GM12878 (cell line): ENCODE measurements at regions not wholly inside any gene's neighbourhood (a gene's known extent, or its start where the extent isn't known, plus 50 kb on each side); places are given as distances from the start of the nearest gene placed in this dataset.

Experiments
- ATAC-seq: fragments of 200-7000 bp; cut with Tn5 transposase; 3 replicates; pipeline ENCODE4 v1.9.1; 2020; ENCODE audit warnings: mild to moderate bottlenecking, moderate library complexity
- BruUV-seq: library from RNA; stranded (reverse); fragments of 400-500 nt; replicated peaks from 2 replicates; lab custom pipeline; 2021; lab: Mats Ljungman, UMichigan
- CTCF ChIA-PET: fragments of 300-600 bp; sonication (Branson Sonifier 250); formaldehyde crosslinking; extraction: SDS; loops from one replicate; lab custom pipeline; 2021; ENCODE audit warnings: inconsistent platforms; lab: Yijun Ruan, JAX
- POLR2A ChIA-PET: fragments of 350-600 bp; formaldehyde crosslinking; extraction: SDS; loops from one replicate; lab custom pipeline; 2021; ENCODE audit warnings: inconsistent platforms; lab: Charles Lee
- RAD21 ChIA-PET: fragments of 300-600 bp; sonication (Branson Sonifier 250); formaldehyde crosslinking; loops from one replicate; lab custom pipeline; 2023; ENCODE audit warnings: antibody characterized with exemption; ENCODE audit not compliant: unreplicated experiment; lab: Charles Lee
- SMC1A ChIA-PET: fragments of 300-600 bp; sonication (Branson Sonifier 250); formaldehyde crosslinking; loops from one replicate; lab custom pipeline; 2023; ENCODE audit not compliant: unreplicated experiment, uncharacterized antibody; lab: Charles Lee
- DNase-seq: peaks from one replicate; pipeline ENCODE4 v3.0.0-alpha.2; 2011; ENCODE audit warnings: low read depth, low spot score
- FAIRE-seq: peaks from 3 replicates; lab custom pipeline; 2011; peaks lifted over from hg19 to GRCh38; lab: Jason Lieb, UNC
- H2AFZ ChIP-seq: 2 replicates; pipeline ENCODE4 v1.6.0; 2011; ENCODE audit warnings: low read depth, low read length, control low read depth; ENCODE audit not compliant: control insufficient read depth
- H3K27ac ChIP-seq: 2 replicates; pipeline ENCODE4 v1.5.1; 2011; ENCODE audit warnings: control low read depth; ENCODE audit not compliant: control insufficient read depth, insufficient read depth
- H3K27me3 ChIP-seq, 2 experiments: replicated peaks in 1 of 2; 2 replicates each; pipeline versions ENCODE4 v1.6.0 to v1.6.1; 2011; ENCODE audit warnings: low read length in 1 of 2; ENCODE audit not compliant: control insufficient read depth in 2 of 2, insufficient read depth in 2 of 2
- H3K36me3 ChIP-seq, 2 experiments: 2 replicates each; pipeline ENCODE4 v1.5.1; 2011; ENCODE audit warnings: low read length in 1 of 2; ENCODE audit not compliant: control insufficient read depth in 2 of 2, insufficient read depth in 2 of 2
- H3K4me1 ChIP-seq: 2 replicates; pipeline ENCODE4 v1.6.1; 2011; ENCODE audit warnings: mild to moderate bottlenecking, low read length, moderate library complexity, mixed read lengths; ENCODE audit not compliant: control insufficient read depth, insufficient read depth
- H3K4me2 ChIP-seq: 2 replicates; pipeline ENCODE4 v1.6.0; 2011; ENCODE audit warnings: control low read depth; ENCODE audit not compliant: control insufficient read depth, insufficient read depth
- H3K4me3 ChIP-seq: fragments of 200-600 bp; sonication (generic); 2 replicates; pipeline ENCODE4 v1.5.1; 2016
- H3K79me2 ChIP-seq: 2 replicates; pipeline ENCODE4 v1.6.0; 2011; ENCODE audit warnings: low read length; ENCODE audit not compliant: control insufficient read depth, insufficient read depth
- H3K9ac ChIP-seq: 2 replicates; pipeline ENCODE4 v1.8.0; 2011; ENCODE audit warnings: low read length, control low read depth, mixed read lengths; ENCODE audit not compliant: control insufficient read depth, insufficient read depth
- H3K9me3 ChIP-seq: replicated peaks from 3 replicates; pipeline ENCODE4 v1.5.1; 2011; ENCODE audit warnings: mild to moderate bottlenecking, low read length; ENCODE audit not compliant: control insufficient read depth, insufficient read depth
- H4K20me1 ChIP-seq: 2 replicates; pipeline ENCODE4 v1.6.0; 2011; ENCODE audit not compliant: control insufficient read depth, insufficient read depth
- ATF7 ChIP-seq: fragments of 450-650 bp; IDR thresholded peaks from 2 replicates; pipeline ENCODE4 v1.6.1; 2016; ENCODE audit warnings: low read depth, mild to moderate bottlenecking
- FOS ChIP-seq: IDR thresholded peaks from 3 replicates; pipeline ENCODE4 v1.6.1; 2011; ENCODE audit warnings: borderline replicate concordance; ENCODE audit not compliant: insufficient read length; ENCODE audit errors: extremely low read depth
- IKZF1 ChIP-seq: fragments of 450-650 bp; conservative IDR thresholded peaks from 2 replicates; pipeline ENCODE4 v1.6.1; 2017; ENCODE audit warnings: antibody characterized with exemption, mild to moderate bottlenecking
- LARP7 ChIP-seq: fragments of 450-650 bp; IDR thresholded peaks from 2 replicates; pipeline ENCODE4 v1.6.1; 2017; ENCODE audit warnings: mild to moderate bottlenecking
- MYB ChIP-seq: fragments of 150-350 bp; IDR thresholded peaks from 2 replicates; pipeline ENCODE4 v1.6.1; 2014; ENCODE audit warnings: mild to moderate bottlenecking, low read depth, low read length, borderline replicate concordance
- PAX5 ChIP-seq: IDR thresholded peaks from 2 replicates; pipeline ENCODE4 v1.6.1; 2011; ENCODE audit warnings: low read depth, low read length, borderline replicate concordance
- PRDM15 ChIP-seq: fragments of 450-650 bp; formaldehyde crosslinking; IDR thresholded peaks from 2 replicates; pipeline ENCODE4 v1.4.0; 2020; ENCODE audit warnings: mild to moderate bottlenecking, moderate library complexity
- RAD51 ChIP-seq: fragments of 450-650 bp; IDR thresholded peaks from 2 replicates; pipeline ENCODE4 v1.6.1; 2016; ENCODE audit warnings: moderate library complexity, mild to moderate bottlenecking, inconsistent platforms
- RB1 ChIP-seq: fragments of 450-650 bp; formaldehyde crosslinking; IDR thresholded peaks from 2 replicates; pipeline ENCODE4 v1.6.1; 2017; ENCODE audit warnings: mild to moderate bottlenecking, borderline replicate concordance
- RCOR1 ChIP-seq: conservative IDR thresholded peaks from 2 replicates; pipeline ENCODE4 v1.6.1; 2012; ENCODE audit warnings: low read depth, low read length, improper control_type of control experiment
- TAF1 ChIP-seq: IDR thresholded peaks from 2 replicates; pipeline ENCODE4 v1.6.1; 2011; ENCODE audit warnings: mild to moderate bottlenecking, low read depth, low read length, borderline replicate concordance
- TCF12 ChIP-seq: IDR thresholded peaks from 2 replicates; pipeline ENCODE4 v1.6.1; 2011; ENCODE audit warnings: low read depth, mild to moderate bottlenecking, low read length
- ZNF24 ChIP-seq: fragments of 450-650 bp; IDR thresholded peaks from 2 replicates; pipeline ENCODE4 v1.6.1; 2017; ENCODE audit warnings: antibody characterized with exemption, mild to moderate bottlenecking
- ZNF622 ChIP-seq: fragments of 450-650 bp; IDR thresholded peaks from 2 replicates; pipeline ENCODE4 v1.6.1; 2017; ENCODE audit warnings: mild to moderate bottlenecking, inconsistent platforms
- WGBS: methylation state at CpG from one replicate; pipeline ENCODE4 v1.1.6; 2016; ENCODE audit warnings: low lambda C conversion rate; ENCODE audit not compliant: insufficient replicate concordance, insufficient coverage; ENCODE audit errors: missing lambda C conversion rate; 5-methylcytosine and 5-hydroxymethylcytosine counted together
- in situ Hi-C: fragments of 300-500 bp; cut with MboI; formaldehyde crosslinking; loops from 9 replicates; pipeline ENCODE4 v1.14.3; 2018; ENCODE audit warnings: mixed read lengths
- intact Hi-C: fragments of 100-400 bp; cut with micrococcal nuclease; formaldehyde crosslinking; loops from one replicate; pipeline ENCODE4 v1.14.2; 2022; ENCODE audit not compliant: unreplicated experiment

GRCh38 chr16:9203956-9204355 lies 112.5 kb downstream of the HAPSTR1 start:
- FAIRE-seq, result no peak
- Histone ChIP-seq H3K9me3 (no peaks in the 10 kb centered on the region), H4K20me1 (no peaks in the 10 kb centered on the region), H3K27me3 (peaks cover 0 to under 1% of the 10 kb centered on the region in 2 experiments; a peak in 3 of 4 replicates), H3K4me2 (no peak overlapping the region), H3K9ac (no peak overlapping the region), H3K4me1 (no peaks in the 10 kb centered on the region), H3K27ac (no peak overlapping the region), H3K4me3 (no peak overlapping the region), H3K36me3 (no peaks in the 10 kb centered on the region), H2AFZ (no peak overlapping the region), H3K79me2 (no peaks in the 10 kb centered on the region)
- intact Hi-C loops (no loop called here), in situ Hi-C loops (no loop called here)
- ChIA-PET POLR2A (no interaction called here), CTCF (no interaction called here), SMC1A (interaction anchor here (0.5 kb wide), 1 partner anchor 369 kb away, joined by 3 read pairs; no protein-coding TSS in a partner anchor), RAD21 (no interaction called here)
- TF ChIP-seq PAX5, result no peak
- TF ChIP-seq IKZF1, result no peak
- no peak for TF ChIP-seq ZNF24
- TF ChIP-seq RB1, result no peak
- TF ChIP-seq TAF1, result no peak
- TF ChIP-seq RCOR1, result no peak
- no peak for TF ChIP-seq TCF12
- no peak for TF ChIP-seq ZNF622
- no peak for TF ChIP-seq MYB
- no peak for TF ChIP-seq LARP7
- TF ChIP-seq FOS, result no peak
- no peak for TF ChIP-seq ATF7
- TF ChIP-seq PRDM15 (CRISPR knock-in tag), result no peak
- TF ChIP-seq RAD51, result no peak
- 42% methylated on average over 10 of the region's 10 CpGs for WGBS
- BruUV-seq, result no TSS peak
- DNase-seq, result no peak
- no peak for ATAC-seq
